IMR-90 (cell line): ENCODE measurements at regions not wholly inside any gene's neighbourhood (a gene's known extent, or its start where the extent isn't known, plus 50 kb on each side); places are given as distances from the start of the nearest gene placed in this dataset.

Source experiments
- ATAC-seq: fragments of 200-7000 bp; cut with Tn5 transposase; 2 replicates; pipeline ENCODE4 v1.9.1; 2020; ENCODE audit warnings: low read depth, mild to moderate bottlenecking, moderate library complexity
- BruUV-seq: library from RNA; stranded (reverse); fragments of 400-500 nt; replicated peaks from 2 replicates; lab custom pipeline; 2021; lab: Mats Ljungman, UMichigan
- CTCF ChIA-PET: fragments of 300-600 bp; formaldehyde crosslinking; extraction: SDS; loops from one replicate; lab custom pipeline; 2021; ENCODE audit warnings: antibody characterized with exemption; lab: Yijun Ruan, JAX
- POLR2A ChIA-PET: fragments of 300-600 bp; sonication (Branson Sonifier 250); formaldehyde crosslinking; loops from one replicate; lab custom pipeline; 2022; ENCODE audit warnings: antibody characterized with exemption; ENCODE audit not compliant: unreplicated experiment; lab: Charles Lee
- DNase-seq: peaks from one replicate; pipeline ENCODE4 v3.0.0; 2013
- H2AFZ ChIP-seq: replicated peaks from 2 replicates; pipeline ENCODE3; 2013; ENCODE audit warnings: low read length, mild to moderate bottlenecking; ENCODE audit not compliant: poor library complexity
- H2AK5ac ChIP-seq: 2 replicates; pipeline ENCODE4 v1.6.1; 2013; ENCODE audit warnings: low read depth, low read length, inconsistent platforms
- H2AK9ac ChIP-seq: replicated peaks from 2 replicates; pipeline ENCODE3; 2013; ENCODE audit warnings: mild to moderate bottlenecking, low read depth, low read length, moderate library complexity; ENCODE audit not compliant: poor library complexity
- H2BK120ac ChIP-seq: 2 replicates; pipeline ENCODE4 v1.6.1; 2013; ENCODE audit warnings: low read depth, low read length, inconsistent platforms
- H2BK15ac ChIP-seq: 3 replicates; pipeline ENCODE4 v1.6.1; 2013; ENCODE audit warnings: low read depth, low read length, inconsistent platforms
- H2BK20ac ChIP-seq: 2 replicates; pipeline ENCODE4 v1.6.1; 2013; ENCODE audit warnings: low read depth, mild to moderate bottlenecking, inconsistent platforms, low read length, moderate library complexity
- H2BK5ac ChIP-seq: 2 replicates; pipeline ENCODE4 v1.6.1; 2013; ENCODE audit warnings: mild to moderate bottlenecking, low read depth, low read length, inconsistent platforms; ENCODE audit not compliant: poor library complexity, severe bottlenecking
- H3K14ac ChIP-seq: replicated peaks from 2 replicates; pipeline ENCODE4 v1.6.1; 2013; ENCODE audit warnings: low read depth, low read length, inconsistent platforms
- H3K18ac ChIP-seq: 2 replicates; pipeline ENCODE4 v1.6.1; 2013; ENCODE audit warnings: low read depth, low read length, control low read depth
- H3K23ac ChIP-seq: 2 replicates; pipeline ENCODE4 v1.6.1; 2013; ENCODE audit warnings: low read depth, low read length, inconsistent platforms
- H3K27ac ChIP-seq: 2 replicates; pipeline ENCODE4 v1.5.1; 2013; ENCODE audit warnings: mild to moderate bottlenecking, control low read depth, low read length; ENCODE audit not compliant: insufficient read depth
- H3K27me3 ChIP-seq: 2 replicates; pipeline ENCODE4 v1.6.1; 2013; ENCODE audit warnings: low read length; ENCODE audit not compliant: control insufficient read depth, insufficient read depth
- H3K36me3 ChIP-seq: 2 replicates; pipeline ENCODE4 v1.6.1; 2013; ENCODE audit warnings: low read length, mixed read lengths; ENCODE audit not compliant: control insufficient read depth, insufficient read depth
- H3K4ac ChIP-seq: 2 replicates; pipeline ENCODE4 v1.6.1; 2013; ENCODE audit warnings: low read depth, low read length, inconsistent platforms
- H3K4me1 ChIP-seq: 2 replicates; pipeline ENCODE4 v1.6.1; 2013; ENCODE audit warnings: low read length, mixed read lengths; ENCODE audit not compliant: control insufficient read depth, insufficient read depth
- H3K4me2 ChIP-seq: 2 replicates; pipeline ENCODE4 v1.6.1; 2013; ENCODE audit warnings: low read depth, mild to moderate bottlenecking, control low read depth, low read length, moderate library complexity
- H3K4me3 ChIP-seq: 2 replicates; pipeline ENCODE4 v1.5.1; 2013; ENCODE audit warnings: low read depth, mild to moderate bottlenecking, control low read depth, low read length, moderate library complexity; ENCODE audit not compliant: insufficient read depth
- H3K56ac ChIP-seq: 2 replicates; pipeline ENCODE4 v1.6.1; 2013; ENCODE audit warnings: low read length, inconsistent platforms; ENCODE audit not compliant: insufficient read depth; ENCODE audit errors: extremely low read depth
- H3K79me1 ChIP-seq, 2 experiments: 2 replicates each; pipeline ENCODE4 v1.6.1; 2013; ENCODE audit warnings: low read length in 2 of 2, inconsistent platforms in 1 of 2, low read depth in 1 of 2
- H3K9ac ChIP-seq: 2 replicates; pipeline ENCODE4 v1.6.1; 2013; ENCODE audit warnings: low read depth, low read length, control low read depth
- H3K9me1 ChIP-seq: 2 replicates; pipeline ENCODE4 v1.6.1; 2013; ENCODE audit warnings: low read length, inconsistent platforms; ENCODE audit not compliant: insufficient read depth
- H3K9me3 ChIP-seq: 2 replicates; pipeline ENCODE4 v1.6.1; 2013; ENCODE audit warnings: low read length; ENCODE audit not compliant: control insufficient read depth, insufficient read depth
- H4K20me1 ChIP-seq: 2 replicates; pipeline ENCODE4 v1.6.1; 2013; ENCODE audit warnings: low read length, inconsistent platforms; ENCODE audit not compliant: insufficient read depth
- H4K5ac ChIP-seq: 2 replicates; pipeline ENCODE4 v1.6.1; 2013; ENCODE audit warnings: mild to moderate bottlenecking, low read depth, low read length, control low read depth
- H4K8ac ChIP-seq, 2 experiments: 2 replicates each; pipeline ENCODE4 v1.6.1; 2013; ENCODE audit warnings: low read depth in 2 of 2, low read length in 2 of 2, control low read depth in 1 of 2, inconsistent platforms in 1 of 2
- H4K91ac ChIP-seq: 2 replicates; pipeline ENCODE4 v1.6.1; 2013; ENCODE audit warnings: low read depth, low read length, inconsistent platforms; ENCODE audit not compliant: insufficient read depth
- BHLHE40 ChIP-seq: fragments of 150-350 bp; IDR thresholded peaks from 2 replicates; pipeline ENCODE4 v1.6.1; 2016; ENCODE audit warnings: mild to moderate bottlenecking, low read depth, low read length
- CEBPB ChIP-seq: IDR thresholded peaks from 2 replicates; pipeline ENCODE4 v1.6.1; 2012; ENCODE audit warnings: low read depth, low read length, improper control_type of control experiment
- CHD1 ChIP-seq: IDR thresholded peaks from 2 replicates; pipeline ENCODE4 v1.6.1; 2012; ENCODE audit warnings: low read depth, low read length, improper control_type of control experiment
- CTCF ChIP-seq: conservative IDR thresholded peaks from 2 replicates; pipeline ENCODE4 v1.5.1; 2012; ENCODE audit warnings: mild to moderate bottlenecking, low read depth, low read length, improper control_type of control experiment
- ELK1 ChIP-seq: fragments of 150-350 bp; IDR thresholded peaks from 2 replicates; pipeline ENCODE4 v1.6.1; 2016; ENCODE audit warnings: low read depth, mild to moderate bottlenecking, low read length, moderate library complexity, borderline replicate concordance
- FOS ChIP-seq: fragments of 150-350 bp; IDR thresholded peaks from 2 replicates; pipeline ENCODE4 v1.6.1; 2016; ENCODE audit warnings: low read depth, low read length
- MAFK ChIP-seq: IDR thresholded peaks from 2 replicates; pipeline ENCODE4 v1.6.1; 2012; ENCODE audit warnings: low read depth, low read length, improper control_type of control experiment
- MAZ ChIP-seq: IDR thresholded peaks from 2 replicates; pipeline ENCODE4 v1.6.1; 2012; ENCODE audit warnings: low read depth, mild to moderate bottlenecking, low read length, improper control_type of control experiment, moderate library complexity, borderline replicate concordance
- MXI1 ChIP-seq: IDR thresholded peaks from 2 replicates; pipeline ENCODE4 v1.6.1; 2012; ENCODE audit warnings: low read depth, mild to moderate bottlenecking, low read length, moderate library complexity, borderline replicate concordance
- NFE2L2 ChIP-seq: fragments of 150-350 bp; IDR thresholded peaks from 2 replicates; pipeline ENCODE4 v1.6.1; 2016; ENCODE audit warnings: low read depth, mild to moderate bottlenecking, low read length
- POLR2A ChIP-seq: IDR thresholded peaks from 2 replicates; pipeline ENCODE4 v1.6.1; 2012; ENCODE audit warnings: mild to moderate bottlenecking, low read depth, low read length
- RAD21 ChIP-seq: IDR thresholded peaks from 2 replicates; pipeline ENCODE4 v1.6.1; 2012; ENCODE audit warnings: low read length, improper control_type of control experiment
- RCOR1 ChIP-seq: IDR thresholded peaks from 2 replicates; pipeline ENCODE4 v1.6.1; 2012; ENCODE audit warnings: mild to moderate bottlenecking, low read length, improper control_type of control experiment; ENCODE audit not compliant: insufficient replicate concordance
- RFX5 ChIP-seq: IDR thresholded peaks from 2 replicates; pipeline ENCODE4 v1.8.0; 2012; ENCODE audit warnings: low read depth, mild to moderate bottlenecking, low read length, moderate library complexity
- SMC3 ChIP-seq: fragments of 150-350 bp; IDR thresholded peaks from 2 replicates; pipeline ENCODE4 v1.6.1; 2016; ENCODE audit warnings: low read depth, mild to moderate bottlenecking, antibody characterized with exemption, low read length, moderate library complexity
- USF2 ChIP-seq: fragments of 150-350 bp; IDR thresholded peaks from 2 replicates; pipeline ENCODE4 v1.6.1; 2017; ENCODE audit warnings: mild to moderate bottlenecking, antibody characterized with exemption, low read length, low read depth
- WGBS, 2 experiments: methylation state at CpG; one replicate each; pipeline versions ENCODE4 v1.1.5 to v1.1.7; 2013; ENCODE audit warnings: missing lambda C conversion rate in 2 of 2; ENCODE audit not compliant: insufficient read length in 1 of 2; ENCODE audit errors: extremely low coverage in 2 of 2; 5-methylcytosine and 5-hydroxymethylcytosine counted together
- dilution Hi-C: fragments of 300-500 bp; cut with HindIII; formaldehyde crosslinking; loops from one replicate; pipeline ENCODE4 v1.14.3; 2018; ENCODE audit warnings: low sequenced_read_pairs; ENCODE audit not compliant: unreplicated experiment
- in situ Hi-C: fragments of 300-500 bp; cut with MboI; formaldehyde crosslinking; loops from 3 replicates; pipeline ENCODE4 v1.14.3; 2019; ENCODE audit warnings: low sequenced_read_pairs, inconsistent platforms, mixed read lengths
- intact Hi-C: fragments of 100-400 bp; cut with micrococcal nuclease; formaldehyde crosslinking; loops from 2 replicates; pipeline ENCODE4 v1.10.0; 2022

GRCh38 chr9:103407260-103407659 is 412.1 kb downstream of the CYLC2 start:
- no peak overlapping the region for H2BK120ac ChIP-seq
- H2AFZ ChIP-seq = no peak overlapping the region
- dilution Hi-C loops (no loop called here), intact Hi-C loops (no loop called here), in situ Hi-C loops (no loop called here)
- POLR2A ChIA-PET = no interaction called here
- H3K9ac ChIP-seq = no peak overlapping the region
- H3K4me3 ChIP-seq = no peak overlapping the region
- H3K36me3 ChIP-seq = no peaks in the 10 kb centered on the region
- no TSS peak for BruUV-seq
- no peaks in the 10 kb centered on the region for H3K9me3 ChIP-seq
- H3K4me2 ChIP-seq = no peak overlapping the region
- H3K27me3 ChIP-seq = no peaks in the 10 kb centered on the region
- no peaks in the 10 kb centered on the region for H3K79me1 ChIP-seq
- no peak overlapping the region for H4K8ac ChIP-seq
- DNase-seq (no peak), ATAC-seq (no peak)
- H3K18ac ChIP-seq = no peak overlapping the region
- no peaks in the 10 kb centered on the region for H4K20me1 ChIP-seq
- no peak overlapping the region for H4K91ac ChIP-seq
- CTCF ChIA-PET = no interaction called here
- no peak overlapping the region for H3K27ac ChIP-seq
- H4K5ac ChIP-seq = no peak overlapping the region
- no peaks in the 10 kb centered on the region for H3K4me1 ChIP-seq
- H3K4ac ChIP-seq = no peak overlapping the region
- TF ChIP-seq RFX5 = no peak
- TF ChIP-seq USF2 = no peak
- TF ChIP-seq BHLHE40 = no peak
- no peak for TF ChIP-seq RAD21
- no peak for TF ChIP-seq FOS
- no peak for TF ChIP-seq MAFK
- no peak for TF ChIP-seq NFE2L2
- no peak for TF ChIP-seq CEBPB
- TF ChIP-seq MAZ = no peak
- TF ChIP-seq POLR2A = no peak
- no peak for TF ChIP-seq CHD1
- TF ChIP-seq ELK1 = no peak
- TF ChIP-seq CTCF = no peak
- no peak for TF ChIP-seq RCOR1
- TF ChIP-seq SMC3 = no peak
- no peak for TF ChIP-seq MXI1
- H2BK20ac ChIP-seq = no peak overlapping the region
- H2AK9ac ChIP-seq = no peak overlapping the region
- H2AK5ac ChIP-seq = no peak overlapping the region
- no peak overlapping the region for H3K14ac ChIP-seq
- H3K23ac ChIP-seq = no peak overlapping the region
- H2BK15ac ChIP-seq = no peak overlapping the region
- no CpG with 5 or more reads among the region's 1 CpG for WGBS, 2 experiments
- H3K56ac ChIP-seq = no peak overlapping the region
- H3K9me1 ChIP-seq = no peaks in the 10 kb centered on the region
- H2BK5ac ChIP-seq = no peak overlapping the region
